ENCODE measurements at regions not wholly inside any gene's neighbourhood (a gene's known extent, or its start where the extent isn't known, plus 50 kb on each side); places are given as distances from the start of the nearest gene placed in this dataset.

DNA sequence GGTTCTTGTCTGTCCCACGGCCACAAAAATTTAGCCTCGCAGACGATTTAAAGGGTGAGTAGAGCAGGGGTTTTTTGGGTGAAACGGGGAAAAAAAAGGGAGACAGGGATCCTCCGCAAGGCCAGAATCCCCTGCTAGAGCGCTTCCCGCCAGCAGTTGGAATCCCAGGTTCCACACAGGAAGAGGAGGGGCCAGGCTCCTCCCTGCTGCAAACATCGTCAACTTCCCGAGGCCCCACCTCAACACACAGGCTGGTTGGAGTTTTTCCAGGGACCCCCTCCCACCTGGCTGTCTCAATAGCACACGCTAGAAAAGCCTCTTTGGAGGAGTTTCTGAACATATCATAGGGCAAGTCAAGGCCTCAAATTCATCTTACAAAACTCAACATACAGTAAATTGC is 112.7 kb downstream of the MTERF1 start:
- TF ChIP-seq, protein P1, sequence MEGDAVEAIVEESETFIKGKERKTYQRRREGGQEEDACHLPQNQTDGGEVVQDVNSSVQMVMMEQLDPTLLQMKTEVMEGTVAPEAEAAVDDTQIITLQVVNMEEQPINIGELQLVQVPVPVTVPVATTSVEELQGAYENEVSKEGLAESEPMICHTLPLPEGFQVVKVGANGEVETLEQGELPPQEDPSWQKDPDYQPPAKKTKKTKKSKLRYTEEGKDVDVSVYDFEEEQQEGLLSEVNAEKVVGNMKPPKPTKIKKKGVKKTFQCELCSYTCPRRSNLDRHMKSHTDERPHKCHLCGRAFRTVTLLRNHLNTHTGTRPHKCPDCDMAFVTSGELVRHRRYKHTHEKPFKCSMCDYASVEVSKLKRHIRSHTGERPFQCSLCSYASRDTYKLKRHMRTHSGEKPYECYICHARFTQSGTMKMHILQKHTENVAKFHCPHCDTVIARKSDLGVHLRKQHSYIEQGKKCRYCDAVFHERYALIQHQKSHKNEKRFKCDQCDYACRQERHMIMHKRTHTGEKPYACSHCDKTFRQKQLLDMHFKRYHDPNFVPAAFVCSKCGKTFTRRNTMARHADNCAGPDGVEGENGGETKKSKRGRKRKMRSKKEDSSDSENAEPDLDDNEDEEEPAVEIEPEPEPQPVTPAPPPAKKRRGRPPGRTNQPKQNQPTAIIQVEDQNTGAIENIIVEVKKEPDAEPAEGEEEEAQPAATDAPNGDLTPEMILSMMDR (IDR thresholded peaks at IDR 0.05): no peak
- TF ChIP-seq POLR2A (IDR thresholded peaks at IDR 0.05): no peak
